Stimulated activated CD8-positive, alpha-beta memory T cell treated with anti-CD3 and anti-CD28 coated beads, Interleukin-12 subunit alpha, Interleukin-12 subunit beta, amount 100 ng/mL, for 24 hours (primary cell): ENCODE measurements at regions not wholly inside any gene's neighbourhood (a gene's known extent, or its start where the extent isn't known, plus 50 kb on each side); places are given as distances from the start of the nearest gene placed in this dataset.

ENCODE experiments used
- DNase-seq: peaks from one replicate; pipeline ENCODE4 v3.0.0-alpha.2; 2020; ENCODE audit errors: extremely low read depth

DNA sequence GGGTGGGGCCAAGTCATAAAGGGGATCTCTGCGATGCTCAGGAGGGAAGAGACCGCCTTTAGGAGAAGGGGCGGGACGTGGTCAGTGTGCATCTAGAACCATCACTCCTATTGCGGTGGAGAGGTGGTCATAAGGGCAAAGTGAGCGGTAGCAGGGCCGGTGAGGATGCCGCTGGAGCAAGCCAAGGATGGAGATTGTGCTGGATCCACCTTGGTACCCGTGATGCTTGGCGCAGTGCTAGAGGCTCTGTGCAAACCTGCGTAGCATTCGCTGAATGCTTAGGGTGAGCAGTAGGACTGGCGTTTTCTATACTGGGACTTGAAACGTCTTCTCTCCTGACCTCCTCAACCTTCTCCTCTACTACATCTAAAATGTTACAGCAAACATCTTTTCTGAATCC lies 294.2 kb downstream of the FGF9 start:
- DNase-seq, result no peak

DNA sequence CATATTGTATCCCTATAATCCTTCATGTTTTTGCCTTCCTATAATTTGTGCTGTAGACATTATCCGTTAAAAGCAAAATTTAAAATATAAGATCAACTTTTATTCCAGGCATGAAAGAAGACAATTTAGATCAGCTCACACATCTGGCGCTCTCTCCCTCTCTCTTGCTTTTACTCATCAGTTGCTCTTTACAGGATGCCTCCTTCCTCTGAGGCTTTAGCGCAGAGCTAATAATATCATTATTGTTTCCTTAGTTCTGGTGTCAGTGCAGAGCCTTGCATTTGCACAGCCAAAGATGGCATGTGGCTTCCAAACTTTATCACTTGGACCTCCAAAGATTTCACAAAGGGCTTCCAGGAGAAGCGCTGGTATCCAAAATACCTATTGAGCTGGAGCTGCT lies 295.1 kb downstream of the FGF9 start:
- no peak for DNase-seq

DNA sequence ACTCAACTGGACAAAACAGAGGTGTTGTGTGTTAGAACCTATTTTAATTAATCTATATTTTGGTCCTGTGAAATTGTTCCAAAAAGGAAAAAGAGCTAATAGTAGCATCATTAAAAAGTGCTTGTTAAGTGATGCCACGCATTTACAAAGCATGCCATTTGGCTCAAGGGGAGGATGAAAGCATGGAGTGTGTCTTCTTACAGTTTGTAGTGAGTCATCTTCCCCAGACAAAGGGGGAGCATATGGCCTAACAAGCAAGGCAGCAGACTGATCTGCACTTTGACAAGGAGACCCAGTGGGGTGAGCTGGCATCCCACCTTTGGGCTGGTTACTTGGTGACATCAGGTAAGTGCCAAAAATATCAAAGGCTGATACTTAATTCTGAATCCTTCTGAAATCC lies 297.0 kb downstream of the FGF9 start:
- no peak for DNase-seq

DNA sequence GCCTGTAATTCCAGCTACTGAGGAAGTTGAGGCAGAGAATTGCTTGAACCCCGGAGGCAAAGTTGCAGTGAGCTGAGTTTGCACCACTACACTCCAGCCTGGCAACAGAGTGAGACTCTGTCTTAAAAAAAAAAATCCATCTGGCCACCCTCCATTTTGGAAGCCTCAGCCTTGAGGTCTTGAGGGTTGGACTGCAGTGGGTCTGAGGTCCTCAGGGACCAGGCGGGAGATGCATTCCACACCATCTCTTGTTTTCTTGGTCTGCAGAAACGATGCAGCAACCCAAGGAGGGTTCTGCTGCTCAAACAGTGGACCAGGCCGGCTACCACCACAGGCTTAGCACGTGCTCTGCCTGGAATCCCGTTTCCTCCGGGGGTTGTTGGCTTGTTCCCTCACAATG lies 299.3 kb downstream of the FGF9 start:
- no peak for DNase-seq

DNA sequence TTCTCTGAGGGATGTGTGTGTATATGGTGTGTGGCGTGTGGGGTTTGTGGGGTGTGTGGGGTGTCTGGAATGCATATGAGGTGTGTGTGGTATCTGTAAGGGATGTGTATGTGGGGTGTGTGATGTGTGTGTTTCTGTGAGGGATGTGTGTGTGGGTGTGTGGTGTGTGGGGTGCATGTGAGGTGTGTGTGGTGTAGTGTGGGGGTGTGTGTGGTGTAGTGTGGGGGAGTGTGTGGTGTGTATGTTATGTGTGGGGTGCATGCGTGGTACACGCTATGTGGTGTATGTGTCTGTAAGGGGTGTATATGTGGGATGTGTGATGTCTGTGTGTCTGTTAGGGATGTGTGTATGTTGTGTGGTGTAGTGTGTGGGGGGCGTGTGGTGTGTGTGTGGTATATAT lies 300.0 kb downstream of the FGF9 start:
- DNase-seq, result no peak

DNA sequence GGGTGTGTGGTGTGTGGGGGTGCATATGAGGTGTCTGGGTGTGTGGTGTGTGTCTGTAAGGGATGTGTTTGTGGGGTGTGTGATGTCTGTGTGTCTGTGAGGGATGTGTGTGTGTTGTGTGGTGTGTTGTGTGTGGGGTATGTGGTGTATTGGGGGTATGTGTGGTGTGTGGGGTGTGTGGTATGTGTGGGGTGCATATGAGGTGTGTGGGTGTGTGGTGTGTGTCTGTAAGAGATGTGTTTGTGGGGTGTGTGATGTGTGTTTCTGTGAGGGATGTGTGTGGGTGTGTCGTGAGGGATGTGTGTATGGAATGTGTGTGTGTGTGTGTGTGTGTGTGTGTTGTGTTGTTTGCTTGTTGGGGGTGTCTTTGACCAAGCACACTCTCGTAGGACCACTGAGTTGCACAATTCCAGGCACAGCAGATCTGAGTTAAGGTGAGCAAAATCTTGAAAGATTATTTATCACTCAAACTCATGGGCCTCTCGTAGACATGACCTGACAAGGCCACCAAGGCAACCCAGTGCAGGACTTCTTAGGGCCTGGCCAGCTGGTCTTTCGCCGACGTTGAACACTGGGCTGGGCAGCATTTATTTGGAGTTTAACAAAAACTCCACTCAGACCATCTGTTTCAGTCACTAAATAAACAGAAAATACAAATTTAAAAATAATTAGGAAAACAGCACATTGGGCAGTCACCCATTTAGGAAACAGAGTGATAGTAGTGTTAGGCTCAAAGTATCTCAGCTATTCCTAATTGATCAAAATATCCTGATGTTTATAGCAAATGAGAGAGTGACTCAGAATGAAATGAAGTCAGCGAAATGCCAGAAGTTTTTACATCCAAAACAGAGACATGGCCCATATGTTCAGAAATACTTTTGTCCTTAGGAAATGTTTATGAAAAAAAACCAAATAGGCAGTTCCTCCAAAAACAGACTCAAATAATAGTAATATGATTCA lies 301.1 kb downstream of the FGF9 start:
- no peak for DNase-seq

DNA sequence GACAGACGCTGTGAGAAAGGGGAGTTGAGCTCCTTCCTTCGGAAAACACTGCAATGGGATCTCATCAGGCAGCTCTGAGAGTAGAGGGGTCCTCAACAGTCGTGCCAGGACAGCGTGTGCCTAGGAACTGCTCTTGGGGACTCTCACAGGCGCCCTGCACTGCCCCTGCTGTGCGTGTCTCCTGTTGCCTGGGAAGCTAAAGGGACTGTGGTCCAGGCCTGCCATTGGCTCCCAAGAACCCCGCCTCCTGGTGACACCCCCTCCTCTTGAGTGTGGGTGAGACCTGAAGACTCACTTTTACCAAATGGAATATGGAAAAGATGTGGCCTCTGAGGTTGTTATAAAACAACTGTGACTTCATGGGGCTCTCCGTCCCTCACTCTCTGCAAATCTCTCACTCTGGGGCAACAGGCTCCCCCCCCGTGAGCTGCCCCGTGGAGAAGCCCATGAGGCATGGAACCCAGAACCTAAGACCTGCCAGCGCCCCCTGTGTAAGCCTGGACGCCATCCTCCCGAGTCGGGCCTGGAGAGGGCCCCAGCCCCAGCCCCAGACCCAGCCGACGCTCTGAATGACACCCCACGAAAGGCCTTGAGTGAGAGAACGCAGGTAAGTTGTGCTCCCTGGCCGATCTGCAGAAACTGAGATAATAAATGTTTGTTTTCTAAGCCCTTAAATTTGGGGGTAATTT lies 302.7 kb downstream of the FGF9 start:
- no peak for DNase-seq

DNA sequence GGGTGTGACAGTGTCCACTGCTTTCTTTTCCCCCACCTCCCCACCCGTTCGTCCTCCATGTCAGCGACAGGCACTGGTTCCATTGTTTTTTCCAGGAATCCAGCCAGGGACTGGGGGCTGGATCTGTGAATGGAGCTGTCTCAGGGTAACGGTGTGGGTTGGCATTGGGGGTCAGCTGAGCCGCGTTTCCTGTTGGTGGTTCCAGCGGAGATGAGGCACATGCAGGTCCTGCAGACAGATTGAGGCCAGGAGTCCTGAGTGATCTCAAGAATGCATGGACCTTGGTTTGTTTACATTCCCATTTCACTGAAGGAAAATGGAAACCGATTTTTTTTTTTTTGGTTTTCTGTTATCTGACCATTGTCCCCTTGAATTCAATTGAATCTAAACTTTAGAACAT lies 303.9 kb downstream of the FGF9 start:
- no peak for DNase-seq

DNA sequence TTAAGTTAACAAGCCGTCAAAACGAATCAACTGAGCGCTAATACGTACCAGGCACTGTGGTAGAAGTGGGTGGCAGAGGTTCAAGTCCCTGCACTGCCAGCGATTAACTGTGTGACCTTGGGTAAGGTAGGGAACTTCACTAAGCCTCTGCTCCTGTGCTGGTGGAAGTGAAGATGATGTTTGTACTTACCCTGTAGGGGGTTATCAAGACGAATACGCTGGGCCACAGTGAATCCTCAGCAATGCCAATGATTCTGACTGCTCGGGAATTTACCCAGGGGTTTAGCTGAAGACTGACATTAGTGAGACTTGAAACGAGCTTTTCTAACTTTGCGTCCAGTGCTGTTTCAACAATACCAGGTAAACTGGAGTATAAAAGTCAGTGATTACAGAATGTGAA lies 305.3 kb downstream of the FGF9 start:
- no peak for DNase-seq

DNA sequence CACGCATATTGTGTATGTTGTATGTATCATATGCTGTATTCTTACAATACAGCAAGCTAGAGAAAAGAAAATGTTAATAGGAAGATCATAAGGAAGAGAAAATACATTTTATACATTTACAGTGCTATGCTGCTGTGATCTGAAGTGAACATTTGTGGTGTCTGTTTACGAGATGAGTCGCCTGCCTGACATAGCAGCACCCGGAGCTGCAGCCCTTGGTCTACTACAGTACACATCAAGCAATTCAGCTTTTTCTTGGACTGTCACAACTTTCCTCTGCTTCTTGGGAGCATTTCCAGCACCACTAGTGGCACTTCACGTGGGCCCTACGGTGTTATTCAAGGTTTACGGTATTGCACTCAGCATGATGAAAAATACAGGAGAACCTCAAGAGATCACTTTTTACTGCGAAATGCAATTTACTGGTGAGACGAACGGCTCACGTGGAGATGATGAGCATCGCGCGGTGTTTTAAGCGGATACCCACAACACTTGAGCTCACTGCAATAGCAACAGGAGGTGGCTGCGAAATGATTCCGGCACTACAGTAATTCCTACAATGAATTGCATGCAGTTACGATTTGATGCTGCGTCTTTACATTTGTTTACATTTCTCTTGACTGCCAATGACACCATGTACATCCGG lies 308.4 kb downstream of the FGF9 start:
- DNase-seq, result no peak

DNA sequence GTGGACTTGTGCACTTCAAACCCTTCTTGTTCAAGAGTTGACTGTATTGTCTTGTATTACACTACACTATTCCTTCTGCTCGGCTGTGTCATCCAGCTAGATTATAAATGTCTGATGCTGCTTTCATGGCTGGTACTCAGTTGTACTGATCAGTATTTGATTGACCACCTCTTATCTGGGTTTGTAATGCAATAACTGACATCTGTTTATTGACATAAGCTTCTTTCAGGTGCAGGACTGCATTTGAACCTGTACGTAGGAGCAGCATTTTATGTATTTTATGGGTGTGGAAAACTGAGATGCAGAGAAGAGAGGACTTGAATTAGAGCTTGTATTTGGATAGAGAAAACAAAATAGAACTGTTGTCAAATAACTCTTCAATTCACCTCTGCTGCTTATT lies 309.2 kb downstream of the FGF9 start:
- no peak for DNase-seq

DNA sequence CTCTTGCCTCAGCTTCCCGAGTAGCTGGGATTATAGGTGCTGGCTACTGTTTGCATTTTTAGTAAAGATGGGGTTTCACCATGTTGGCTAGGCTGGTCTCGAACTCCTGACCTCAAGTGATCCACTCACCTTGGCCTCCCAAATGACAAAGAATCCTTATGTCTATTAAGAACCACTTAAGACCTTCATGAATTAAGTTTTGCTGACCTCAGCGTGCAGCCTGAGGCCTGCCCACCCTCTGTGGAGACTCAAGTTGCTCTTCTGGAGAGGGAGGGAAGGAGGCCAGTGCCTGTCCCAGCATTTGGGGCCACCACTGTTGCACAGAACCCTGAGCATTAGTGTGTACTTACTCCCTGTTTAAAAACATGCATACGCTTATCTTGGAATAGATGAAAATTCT lies 313.3 kb downstream of the FGF9 start:
- DNase-seq, result no peak

DNA sequence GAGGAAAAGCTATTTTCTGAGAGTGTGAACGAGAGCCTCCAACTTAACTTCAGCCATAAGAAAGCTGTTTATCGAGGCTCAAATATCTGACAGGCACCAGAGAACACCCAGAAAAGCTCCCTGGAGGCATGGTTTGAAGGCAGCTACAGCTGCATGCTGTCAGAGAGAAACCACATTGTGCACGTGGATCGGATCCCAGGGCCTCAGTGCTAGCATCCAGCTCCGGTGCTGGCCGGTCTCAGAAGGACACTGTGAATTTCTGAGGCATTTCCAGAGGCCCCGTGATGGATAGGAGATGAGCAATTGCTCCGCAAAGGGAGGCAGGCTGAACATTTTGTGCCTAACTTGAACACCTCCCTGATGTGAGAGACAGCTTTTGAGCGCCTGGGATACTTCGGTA lies 315.7 kb downstream of the FGF9 start:
- no peak for DNase-seq

DNA sequence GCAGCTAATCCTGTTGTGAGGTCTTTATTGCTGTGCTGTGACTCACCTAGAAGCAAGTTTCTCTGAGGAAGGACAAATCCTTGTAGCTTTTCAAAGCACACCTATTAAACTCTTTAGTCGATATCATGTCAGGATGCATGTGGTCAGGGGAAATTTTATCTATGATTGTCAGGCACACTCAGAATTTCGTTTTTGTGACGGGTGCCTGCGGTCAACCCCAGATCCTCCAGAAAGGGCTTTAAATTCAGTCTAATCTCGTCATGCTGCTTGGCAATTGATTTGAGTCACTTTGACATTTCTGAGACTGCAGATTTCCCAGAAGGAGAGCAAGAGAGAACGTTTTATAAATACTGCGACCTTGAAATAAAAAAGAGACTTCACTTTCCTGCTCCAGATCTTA lies 316.9 kb downstream of the FGF9 start:
- no peak for DNase-seq

DNA sequence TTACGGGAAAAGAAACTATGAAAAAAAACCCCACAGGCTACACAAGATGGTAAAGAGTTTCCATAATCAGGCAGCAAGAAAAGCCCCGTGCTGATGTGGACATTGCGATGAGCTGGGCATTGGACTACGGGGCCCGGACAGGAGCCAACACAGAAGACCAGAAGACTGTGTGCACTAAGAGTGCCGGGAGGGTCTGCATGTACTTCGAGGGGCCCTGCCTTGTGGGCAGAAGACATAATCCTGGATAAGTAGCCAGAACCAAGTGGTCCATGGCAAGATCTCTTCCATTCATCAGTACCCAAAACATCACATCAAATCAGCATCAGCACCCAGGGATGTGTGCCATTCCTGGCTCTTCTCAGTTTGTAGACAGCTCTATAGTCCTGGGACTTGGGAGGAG lies 317.8 kb downstream of the FGF9 start:
- DNase-seq, result no peak

DNA sequence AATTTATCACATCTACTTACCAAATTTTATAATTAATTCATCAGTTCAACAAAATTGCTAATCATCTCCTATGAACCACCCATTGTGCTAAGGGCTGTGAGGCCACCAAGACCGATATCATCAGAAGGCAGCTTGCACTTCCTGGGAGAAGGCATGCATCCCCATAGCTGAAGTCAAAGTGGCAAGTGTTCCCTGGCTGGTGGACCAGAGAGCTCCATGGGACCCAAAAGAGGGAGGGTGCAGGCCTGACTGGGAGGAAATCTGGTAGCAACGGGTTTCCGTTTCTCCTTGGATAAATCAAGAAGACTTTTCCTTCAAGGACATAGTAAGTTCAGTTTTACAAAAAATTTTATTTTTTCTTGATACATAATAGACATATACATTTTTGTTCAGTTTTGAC lies 325.2 kb downstream of the FGF9 start:
- no peak for DNase-seq

DNA sequence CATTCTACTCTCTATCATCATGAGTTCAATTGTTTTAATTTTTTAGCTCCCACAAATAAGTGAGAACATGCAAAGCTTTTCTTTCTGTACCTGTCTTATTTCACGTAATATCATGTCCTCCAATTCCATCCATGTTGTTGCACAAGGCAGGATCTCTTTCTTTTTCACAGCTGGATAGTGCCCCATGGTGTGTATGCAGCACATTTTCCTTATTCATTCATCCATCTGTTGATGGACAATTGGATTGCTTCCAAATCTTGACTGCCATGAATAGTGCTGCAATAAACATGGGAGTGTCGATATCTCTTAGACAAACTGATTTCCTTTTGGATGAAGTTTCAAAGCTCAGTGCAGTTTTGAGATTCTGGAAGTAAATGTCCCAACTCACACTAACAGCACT lies 326.9 kb downstream of the FGF9 start:
- DNase-seq, result no peak

DNA sequence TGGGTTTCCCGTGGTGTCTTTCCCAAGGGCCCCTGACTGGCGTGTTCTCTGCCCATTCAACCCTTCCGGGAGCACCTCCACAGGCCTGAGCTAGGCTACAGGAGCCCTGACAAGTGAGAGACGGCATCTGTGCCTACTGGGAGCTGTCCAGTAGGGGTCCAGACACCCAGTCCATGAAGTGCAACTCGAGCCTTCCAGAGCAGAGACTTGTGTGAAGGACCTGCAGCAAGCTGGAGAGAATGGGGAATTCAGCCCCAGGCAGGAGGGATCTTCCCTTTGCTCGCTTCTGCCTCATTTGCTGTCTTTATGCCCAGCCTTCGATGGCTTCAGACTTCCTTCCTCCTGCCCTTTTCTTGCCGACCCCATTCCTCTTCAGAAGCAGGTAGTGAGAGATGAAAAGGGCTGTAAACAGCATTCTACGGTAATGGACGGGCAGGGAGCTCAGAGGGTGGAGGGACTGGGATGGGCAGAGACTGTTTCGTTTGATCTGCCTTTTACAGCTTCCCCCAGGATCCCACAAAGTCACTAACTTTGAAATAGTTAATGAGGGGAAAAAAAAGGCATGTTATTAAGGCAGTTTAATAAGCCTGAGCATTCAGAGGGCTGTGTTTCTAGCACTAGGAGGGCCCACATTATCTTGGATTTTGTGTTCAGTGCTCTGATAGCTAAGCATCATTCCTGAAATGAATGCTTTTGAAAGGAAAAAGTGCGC lies 327.6 kb downstream of the FGF9 start:
- no peak for DNase-seq

DNA sequence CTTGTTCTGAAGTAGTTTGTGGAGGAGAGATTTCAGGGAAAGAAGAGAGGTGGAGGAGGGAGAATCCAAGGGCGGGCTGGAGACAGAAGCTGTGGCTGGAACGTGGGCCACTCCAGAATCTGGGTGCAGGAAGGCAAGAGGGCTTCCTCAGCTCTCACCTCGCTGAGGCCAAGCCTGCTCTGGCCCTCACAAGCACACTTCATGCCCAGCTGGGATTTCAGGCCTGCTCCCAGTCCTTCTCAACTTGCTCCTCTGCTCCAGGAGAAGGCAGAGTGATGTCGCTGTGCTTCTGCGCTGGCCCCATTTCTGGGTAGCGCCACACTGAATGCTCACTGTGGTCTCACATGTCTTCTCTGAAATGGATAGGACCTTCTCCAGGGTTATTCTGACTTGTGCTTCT lies 328.8 kb downstream of the FGF9 start:
- DNase-seq, result no peak

DNA sequence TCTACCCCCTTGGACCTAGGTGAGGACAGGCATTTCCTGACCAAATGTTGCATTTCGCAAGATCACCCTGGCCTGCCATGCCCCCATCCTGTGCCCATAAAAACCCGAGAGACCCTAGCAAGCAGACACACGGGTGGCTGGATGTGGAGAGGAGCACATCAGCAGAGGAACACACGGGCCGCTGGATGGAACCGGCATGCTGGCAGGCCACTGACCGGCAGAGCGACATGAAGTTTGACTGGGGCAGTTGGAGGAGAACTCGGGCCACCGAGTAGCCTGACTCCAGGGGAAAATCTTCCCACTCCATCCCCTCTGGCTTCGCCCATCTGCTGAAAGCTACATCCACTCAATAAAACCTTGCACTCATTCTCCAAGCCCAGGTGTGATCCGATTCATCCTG lies 329.3 kb downstream of the FGF9 start:
- DNase-seq, result no peak

DNA sequence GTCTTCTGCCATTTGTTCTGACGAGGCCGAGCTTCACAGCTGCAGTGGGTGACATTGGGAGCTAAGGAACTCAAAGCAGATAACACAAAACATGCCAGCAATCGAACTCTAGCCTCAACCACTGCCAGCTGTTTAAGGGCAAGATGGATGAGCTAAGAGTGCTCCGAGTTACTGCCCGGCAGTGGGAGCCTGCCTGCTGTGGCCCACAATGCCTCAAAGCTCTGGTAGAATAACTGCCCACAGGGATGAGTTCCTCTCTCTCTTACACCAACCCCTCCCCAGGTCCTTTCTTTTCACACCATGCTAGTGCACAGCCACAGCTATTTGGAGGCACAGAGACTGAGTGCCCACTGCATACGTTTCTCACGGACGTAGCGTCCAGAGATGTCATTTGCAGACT lies 330.5 kb downstream of the FGF9 start:
- DNase-seq, result no peak

DNA sequence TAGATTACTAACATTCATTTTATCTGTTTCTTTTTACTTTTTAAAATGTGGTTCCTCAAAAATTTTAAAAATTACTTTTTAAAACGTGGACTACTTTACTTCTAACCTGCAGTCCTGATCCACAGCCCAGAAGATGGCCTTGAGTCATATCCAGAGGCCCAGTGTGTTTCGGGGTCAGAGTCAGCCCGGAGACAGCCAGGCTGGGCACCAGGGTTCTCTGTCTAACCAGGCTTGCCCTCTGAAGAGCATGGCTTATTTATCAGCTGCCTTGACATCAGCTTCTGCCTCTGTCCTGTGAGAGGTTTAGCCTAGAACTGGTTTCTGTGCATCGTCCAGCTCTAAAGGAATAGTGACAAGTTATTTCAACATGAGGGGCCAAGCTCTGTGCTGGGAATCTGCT lies 332.0 kb downstream of the FGF9 start:
- DNase-seq, result no peak
